ENCODE measurements at regions not wholly inside any gene's neighbourhood (a gene's known extent, or its start where the extent isn't known, plus 50 kb on each side); places are given as distances from the start of the nearest gene placed in this dataset.

GRCh38 chr21:17738176-17738953 lies 80.8 kb downstream of the C21orf91 start:
- DNase-seq (ENCODE audit: low spot score): no peak
- TF ChIP-seq CTCF (IDR thresholded peaks at IDR 0.05; ENCODE audit: extremely low read depth, missing control alignments): no peak

GRCh38 chr21:17736072-17736471 lies 83.1 kb downstream of the C21orf91 start:
- TF ChIP-seq CTCF (IDR thresholded peaks at IDR 0.05; ENCODE audit: extremely low read depth, missing control alignments): no peak
- DNase-seq (ENCODE audit: low spot score): no peak

GRCh38 chr21:17733209-17733608 lies 85.9 kb downstream of the C21orf91 start:
- DNase-seq (ENCODE audit: low spot score): no peak
- TF ChIP-seq CTCF (IDR thresholded peaks at IDR 0.05; ENCODE audit: extremely low read depth, missing control alignments): no peak

GRCh38 chr21:17732306-17732705 lies 86.8 kb downstream of the C21orf91 start:
- TF ChIP-seq CTCF (IDR thresholded peaks at IDR 0.05; ENCODE audit: extremely low read depth, missing control alignments): no peak
- DNase-seq (ENCODE audit: low spot score): no peak

GRCh38 chr21:17731554-17731953 lies 87.6 kb downstream of the C21orf91 start:
- no peak for DNase-seq (ENCODE audit: low spot score)
- no peak for TF ChIP-seq CTCF (IDR thresholded peaks at IDR 0.05; ENCODE audit: extremely low read depth, missing control alignments)

- no peak for TF ChIP-seq CTCF (IDR thresholded peaks at IDR 0.05; ENCODE audit: extremely low read depth, missing control alignments)
- DNase-seq (ENCODE audit: low spot score): no peak
Measured at GRCh38 chr21:17730782-17731181, 88.4 kb downstream of the C21orf91 start.

- DNase-seq (ENCODE audit: low spot score): no peak
- no peak for TF ChIP-seq CTCF (IDR thresholded peaks at IDR 0.05; ENCODE audit: extremely low read depth, missing control alignments)
Measured at GRCh38 chr21:17729455-17729854, 89.7 kb downstream of the C21orf91 start.

All from GM20000 (cell line).